Coronary artery (tissue), 2 donors: ENCODE measurements at regions not wholly inside any gene's neighbourhood (a gene's known extent, or its start where the extent isn't known, plus 50 kb on each side); places are given as distances from the start of the nearest gene placed in this dataset.
"Not testable (repeated sequence)": the region's sequence is repeated elsewhere in the genome, so short reads cannot be mapped to it uniquely, and the experiment has no call there.

ENCODE experiments used
- DNase-seq: peaks from one replicate; pipeline ENCODE4 v3.0.0-alpha.2; 2017; ENCODE audit warnings: low spot score
- H3K27ac ChIP-seq, 2 donors: fragments of 200-600 bp; sonication (generic); one replicate each; pipeline ENCODE4 v1.5.1; 2016 to 2019
- H3K4me3 ChIP-seq: fragments of 200-600 bp; sonication (generic); 2 replicates; pipeline ENCODE4 v1.5.1; 2016; ENCODE audit warnings: mild to moderate bottlenecking, moderate library complexity
- TF ChIP-seq, protein P1 (sequence below): fragments of 200-600 bp; sonication (generic); IDR thresholded peaks from one replicate; pipeline ENCODE4 v1.5.1; 2019; ENCODE audit warnings: antibody characterized with exemption

GRCh38 chr7:39838326-39838725 is 111.7 kb upstream of the CDK13 start:
- no peak overlapping the region for H3K27ac ChIP-seq
- no peak overlapping the region for H3K4me3 ChIP-seq
- DNase-seq: no peak
- TF ChIP-seq, protein P1, sequence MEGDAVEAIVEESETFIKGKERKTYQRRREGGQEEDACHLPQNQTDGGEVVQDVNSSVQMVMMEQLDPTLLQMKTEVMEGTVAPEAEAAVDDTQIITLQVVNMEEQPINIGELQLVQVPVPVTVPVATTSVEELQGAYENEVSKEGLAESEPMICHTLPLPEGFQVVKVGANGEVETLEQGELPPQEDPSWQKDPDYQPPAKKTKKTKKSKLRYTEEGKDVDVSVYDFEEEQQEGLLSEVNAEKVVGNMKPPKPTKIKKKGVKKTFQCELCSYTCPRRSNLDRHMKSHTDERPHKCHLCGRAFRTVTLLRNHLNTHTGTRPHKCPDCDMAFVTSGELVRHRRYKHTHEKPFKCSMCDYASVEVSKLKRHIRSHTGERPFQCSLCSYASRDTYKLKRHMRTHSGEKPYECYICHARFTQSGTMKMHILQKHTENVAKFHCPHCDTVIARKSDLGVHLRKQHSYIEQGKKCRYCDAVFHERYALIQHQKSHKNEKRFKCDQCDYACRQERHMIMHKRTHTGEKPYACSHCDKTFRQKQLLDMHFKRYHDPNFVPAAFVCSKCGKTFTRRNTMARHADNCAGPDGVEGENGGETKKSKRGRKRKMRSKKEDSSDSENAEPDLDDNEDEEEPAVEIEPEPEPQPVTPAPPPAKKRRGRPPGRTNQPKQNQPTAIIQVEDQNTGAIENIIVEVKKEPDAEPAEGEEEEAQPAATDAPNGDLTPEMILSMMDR: no peak

DNA sequence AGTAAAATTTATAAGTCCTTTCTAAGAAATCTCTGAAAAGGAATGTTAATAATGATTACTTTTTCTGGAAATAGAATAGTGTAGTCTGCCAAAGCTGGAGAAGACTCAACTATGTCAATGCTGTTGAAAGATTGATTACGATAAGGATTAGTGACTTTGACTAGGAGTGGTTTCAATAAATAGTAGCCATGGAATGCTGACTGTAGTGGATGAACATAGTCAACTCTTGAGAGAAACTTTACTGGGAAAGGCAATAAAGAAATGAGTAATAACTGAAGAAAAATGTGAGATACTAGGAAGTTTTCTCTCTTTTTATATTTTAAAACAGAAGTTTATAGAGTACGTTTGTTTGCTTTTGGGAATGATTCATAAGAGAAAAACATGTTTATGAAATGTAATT is 105.0 kb upstream of the CDK13 start:
- TF ChIP-seq, protein P1: no peak
- Histone ChIP-seq H3K4me3 (no peak overlapping the region), H3K27ac (no peak overlapping the region)
- DNase-seq: no peak

- no peak for DNase-seq
- TF ChIP-seq, protein P1: no peak
- Histone ChIP-seq H3K27ac (no peak overlapping the region), H3K4me3 (no peak overlapping the region)
Observed at GRCh38 chr7:39847227-39847626, 102.8 kb upstream of the CDK13 start.

DNA sequence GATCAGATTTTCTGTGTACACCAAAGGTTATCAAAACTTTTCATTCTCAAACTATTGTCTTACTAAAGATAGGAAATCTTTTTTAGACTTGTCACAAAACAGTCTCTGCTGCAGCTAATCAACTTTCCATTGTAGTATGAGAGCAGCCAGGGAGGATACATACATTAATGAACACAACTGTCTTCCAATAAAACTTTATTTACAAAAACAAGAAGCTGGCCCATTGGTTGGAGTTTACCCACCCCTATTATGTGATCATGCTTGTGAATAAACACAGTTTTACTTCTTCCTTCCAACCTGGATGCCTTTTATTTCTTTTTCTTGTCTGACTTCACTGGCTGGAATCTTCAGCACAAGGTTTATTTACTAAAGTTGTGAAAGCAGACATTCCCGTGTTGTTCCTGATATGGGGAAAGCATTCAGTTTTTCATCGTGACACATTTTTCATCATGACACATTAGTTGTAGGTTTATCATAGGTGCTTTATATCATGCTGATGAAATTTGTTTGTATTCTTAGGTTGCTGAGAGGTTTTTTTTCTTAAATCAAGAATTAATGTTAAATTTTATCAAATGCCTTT is 98.5 kb upstream of the CDK13 start:
- H3K4me3 ChIP-seq: no peak overlapping the region
- TF ChIP-seq, protein P1: no peak
- DNase-seq: no peak
- no peak overlapping the region for H3K27ac ChIP-seq

GRCh38 chr7:39854616-39855324 is 95.3 kb upstream of the CDK13 start:
- DNase-seq, H3K27ac ChIP-seq: not testable (repeated sequence)
- peak overlapping the region; percentile 63 for H3K4me3 ChIP-seq

DNA sequence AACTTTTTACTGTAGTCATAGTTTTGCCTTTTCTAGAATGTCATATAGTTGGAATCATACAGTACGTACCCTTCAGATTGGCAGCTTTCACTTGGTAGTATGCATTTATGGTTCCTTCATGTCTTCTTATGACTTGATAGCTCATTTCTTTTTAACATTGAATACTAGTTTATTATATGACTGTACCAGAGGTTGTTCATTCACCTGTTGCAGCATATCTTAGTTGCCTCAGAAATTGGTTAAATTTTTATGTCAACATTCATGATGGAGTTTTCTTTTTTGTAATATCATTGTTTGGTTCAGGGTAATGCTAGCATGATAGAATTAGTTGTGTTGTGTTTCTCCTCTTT is 94.8 kb upstream of the CDK13 start:
- TF ChIP-seq, protein P1: no peak
- Histone ChIP-seq H3K27ac (no peak overlapping the region), H3K4me3 (peak overlapping the region; percentile 63)
- no peak for DNase-seq

DNA sequence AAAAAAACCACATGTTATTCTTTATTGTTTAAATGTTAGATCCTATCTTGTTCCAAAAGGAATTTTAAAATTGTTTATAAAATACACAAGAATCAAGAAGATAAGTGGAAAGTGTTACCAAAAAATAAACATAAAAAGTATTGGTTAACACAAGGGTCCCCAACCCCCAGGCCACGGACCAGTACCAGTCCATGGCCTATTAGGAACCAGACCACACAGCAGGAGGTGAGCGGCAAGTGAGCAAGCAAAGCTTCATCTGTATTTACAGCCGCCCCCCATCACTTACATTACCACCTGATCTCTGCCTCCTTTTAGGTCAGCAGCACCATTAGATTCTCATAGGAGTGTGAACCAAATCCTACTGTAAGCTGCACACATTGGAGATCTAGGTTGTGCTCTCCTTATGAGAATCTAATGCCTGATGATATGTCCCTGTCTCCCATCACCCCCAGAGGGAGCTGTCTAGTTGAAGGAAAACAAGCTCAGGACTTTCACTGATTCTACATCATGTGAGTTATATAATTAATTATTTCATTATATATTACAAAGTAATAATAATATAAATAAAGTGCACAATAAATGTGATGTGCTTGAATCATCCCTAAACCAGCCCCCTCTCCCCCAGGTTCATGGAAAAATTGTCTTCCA is 86.3 kb upstream of the CDK13 start:
- H3K4me3 ChIP-seq, H3K27ac ChIP-seq, DNase-seq: not testable (repeated sequence)

GRCh38 chr7:39869888-39870522 is 80.1 kb upstream of the CDK13 start:
- not testable (repeated sequence) for H3K4me3 ChIP-seq, H3K27ac ChIP-seq, DNase-seq

DNA sequence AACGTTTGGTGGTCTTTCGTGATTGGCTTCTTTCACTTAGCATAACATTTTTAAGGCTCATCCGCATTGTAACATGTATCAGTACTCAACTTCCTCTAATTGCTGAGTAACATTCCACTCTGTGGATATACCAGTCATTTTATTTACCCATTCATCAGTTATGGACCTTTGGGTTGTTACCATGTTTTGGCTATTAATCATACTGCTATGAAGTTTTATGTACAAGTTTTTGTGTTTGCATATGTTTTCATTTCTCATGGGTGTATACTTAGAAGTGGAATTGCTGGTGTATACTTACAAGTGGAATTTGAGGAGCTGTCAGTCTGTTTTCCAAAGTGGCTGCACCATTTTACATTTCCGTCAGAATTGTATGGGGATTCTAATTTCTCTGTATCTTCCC is 78.4 kb upstream of the CDK13 start:
- not testable (repeated sequence) for DNase-seq, H3K27ac ChIP-seq, H3K4me3 ChIP-seq
